Bronchial epithelial cell (primary cell): ENCODE measurements at regions not wholly inside any gene's neighbourhood (a gene's known extent, or its start where the extent isn't known, plus 50 kb on each side); places are given as distances from the start of the nearest gene placed in this dataset.

Source experiments
- DNase-seq: peaks from one replicate; pipeline ENCODE4 v3.0.0-alpha.2; 2010; ENCODE audit warnings: low read depth
- FAIRE-seq: peaks from 2 replicates; lab custom pipeline; 2011; peaks lifted over from hg19 to GRCh38; lab: Jason Lieb, UNC
- H3K27me3 ChIP-seq: 2 replicates; pipeline ENCODE4 v1.5.1; 2011; ENCODE audit warnings: low read length; ENCODE audit not compliant: control insufficient read depth, insufficient read depth
- H3K36me3 ChIP-seq: 2 replicates; pipeline ENCODE4 v1.5.1; 2011; ENCODE audit warnings: low read length; ENCODE audit not compliant: control insufficient read depth, insufficient read depth
- H3K4me3 ChIP-seq: 2 replicates; pipeline ENCODE4 v1.5.1; 2011; ENCODE audit warnings: mild to moderate bottlenecking, low read depth, low read length, control low read depth
- CTCF ChIP-seq: IDR thresholded peaks from 2 replicates; pipeline ENCODE4 v1.5.1; 2011; ENCODE audit warnings: mild to moderate bottlenecking, moderate library complexity, low read length, control low read depth, inconsistent platforms; ENCODE audit not compliant: insufficient read depth, severe bottlenecking

- Histone ChIP-seq H3K36me3 (no peaks in the 10 kb centered on the region), H3K27me3 (no peaks in the 10 kb centered on the region), H3K4me3 (no peak overlapping the region)
- DNase-seq (no peak), FAIRE-seq (no peak)
- no peak for TF ChIP-seq CTCF
Measured at GRCh38 chr3:160105907-160106584, 117.4 kb downstream of the IL12A start.

- H3K27me3 ChIP-seq: no peaks in the 10 kb centered on the region
- no peak for FAIRE-seq
- no peaks in the 10 kb centered on the region for H3K36me3 ChIP-seq
- no peak for TF ChIP-seq CTCF
- no peak for DNase-seq
- H3K4me3 ChIP-seq: no peak overlapping the region
Measured at GRCh38 chr3:160106905-160107861, 118.0 kb upstream of the C3orf80 start.

GRCh38 chr3:160108362-160108761 is 116.9 kb upstream of the C3orf80 start:
- no peak overlapping the region for H3K4me3 ChIP-seq
- DNase-seq: no peak
- TF ChIP-seq CTCF: no peak
- H3K36me3 ChIP-seq: no peaks in the 10 kb centered on the region
- H3K27me3 ChIP-seq: no peaks in the 10 kb centered on the region
- no peak for FAIRE-seq

- DNase-seq: no peak
Measured at GRCh38 chr3:160112481-160112880, 112.7 kb upstream of the C3orf80 start.

GRCh38 chr3:160112996-160113395 is 112.2 kb upstream of the C3orf80 start:
- Histone ChIP-seq H3K4me3 (no peak overlapping the region), H3K27me3 (no peaks in the 10 kb centered on the region), H3K36me3 (no peaks in the 10 kb centered on the region)
- no peak for TF ChIP-seq CTCF
- FAIRE-seq (no peak), DNase-seq (no peak)

More at GRCh38 chr3:160112481-160112880, 112.7 kb upstream of the C3orf80 start:
- TF ChIP-seq CTCF: no peak
- Histone ChIP-seq H3K36me3 (no peaks in the 10 kb centered on the region), H3K4me3 (no peak overlapping the region), H3K27me3 (no peaks in the 10 kb centered on the region)
- FAIRE-seq: no peak
